Endothelial cell of umbilical vein (primary cell): ENCODE measurements at regions not wholly inside any gene's neighbourhood (a gene's known extent, or its start where the extent isn't known, plus 50 kb on each side); places are given as distances from the start of the nearest gene placed in this dataset.

Experiments used
- BruUV-seq: library from RNA; stranded (reverse); fragments of 400-500 nt; replicated peaks from 2 replicates; lab custom pipeline; 2021; lab: Mats Ljungman, UMichigan
- CTCF ChIA-PET: fragments of 300-600, 350-600 bp; sonication (Branson Sonifier 250); formaldehyde crosslinking; loops from one replicate; lab custom pipeline; 2021; ENCODE audit warnings: antibody characterized with exemption, inconsistent platforms; lab: Charles Lee
- POLR2A ChIA-PET: fragments of 300-600, 350-600 bp; sonication (Branson Sonifier 250); formaldehyde crosslinking; loops from one replicate; lab custom pipeline; 2021; ENCODE audit warnings: antibody characterized with exemption, inconsistent platforms; lab: Charles Lee
- DNase-seq: peaks from one replicate; pipeline ENCODE4 v3.0.0-alpha.2; 2011; ENCODE audit warnings: low read depth, low spot score
- FAIRE-seq: peaks from 2 replicates; lab custom pipeline; 2011; peaks lifted over from hg19 to GRCh38; lab: Jason Lieb, UNC
- H2AFZ ChIP-seq: 2 replicates; pipeline ENCODE4 v1.6.0; 2012; ENCODE audit warnings: low read depth, low read length, control low read depth, inconsistent platforms
- H3K27ac ChIP-seq: 2 replicates; pipeline ENCODE4 v1.5.1; 2011; ENCODE audit warnings: low read depth, mild to moderate bottlenecking, control low read depth, low read length, moderate library complexity; ENCODE audit not compliant: insufficient read depth
- H3K27me3 ChIP-seq, 2 experiments: 2 replicates each; pipeline versions ENCODE4 v1.6.0 to v1.6.1; 2011; ENCODE audit warnings: low read length in 2 of 2, mixed read lengths in 1 of 2; ENCODE audit not compliant: control insufficient read depth in 2 of 2, insufficient read depth in 2 of 2
- H3K36me3 ChIP-seq, 2 experiments: 2 replicates in 1 of 2; 3 replicates in 1 of 2; pipeline ENCODE4 v1.5.1; 2011; ENCODE audit warnings: low read length in 2 of 2, mild to moderate bottlenecking in 1 of 2, moderate library complexity in 1 of 2; ENCODE audit not compliant: control insufficient read depth in 2 of 2, insufficient read depth in 2 of 2; ENCODE audit errors: extremely low read depth in 1 of 2
- H3K4me1 ChIP-seq: 3 replicates; pipeline ENCODE4 v1.5.1; 2011; ENCODE audit warnings: mild to moderate bottlenecking, low read length; ENCODE audit not compliant: control insufficient read depth, insufficient read depth; ENCODE audit errors: extremely low read depth
- H3K4me2 ChIP-seq: 2 replicates; pipeline ENCODE4 v1.6.1; 2011; ENCODE audit warnings: low read length, control low read depth, mixed read lengths; ENCODE audit not compliant: insufficient read depth
- H3K4me3 ChIP-seq, 3 experiments: fragments of 200-600 bp in 1 of 3; sonication (generic), shearing (Covaris generic) in 1 of 3; replicated peaks in 1 of 3; 2 replicates each; pipeline ENCODE4 v1.5.1; 2011 to 2016; ENCODE audit warnings: control low read depth in 3 of 3, low read length in 3 of 3, mild to moderate bottlenecking in 2 of 3, inconsistent platforms in 1 of 3, low read depth in 1 of 3, moderate library complexity in 1 of 3; ENCODE audit not compliant: insufficient read depth in 1 of 3
- H3K79me2 ChIP-seq: 2 replicates; pipeline ENCODE4 v1.6.0; 2012; ENCODE audit warnings: low read length, inconsistent platforms; ENCODE audit not compliant: control insufficient read depth, insufficient read depth
- H3K9ac ChIP-seq: replicated peaks from 2 replicates; pipeline ENCODE3; 2011; ENCODE audit warnings: low read length, control low read depth; ENCODE audit not compliant: insufficient read depth; ENCODE audit errors: extremely low read depth
- H3K9me1 ChIP-seq: replicated peaks from 3 replicates; pipeline ENCODE4 v1.6.0; 2011; ENCODE audit warnings: mild to moderate bottlenecking, low read length; ENCODE audit not compliant: control insufficient read depth, insufficient read depth; ENCODE audit errors: extremely low read depth
- H3K9me3 ChIP-seq: replicated peaks from 2 replicates; pipeline ENCODE4 v1.5.1; 2012; ENCODE audit warnings: low read length, inconsistent platforms; ENCODE audit not compliant: control insufficient read depth, insufficient read depth
- H4K20me1 ChIP-seq: replicated peaks from 2 replicates; pipeline ENCODE3; 2011; ENCODE audit warnings: mild to moderate bottlenecking, low read length; ENCODE audit not compliant: control insufficient read depth, insufficient read depth; ENCODE audit errors: extremely low read depth
- CTCF ChIP-seq, 2 donors: IDR thresholded peaks; 1 replicate in 1 of 2; 2 replicates in 1 of 2; pipeline ENCODE4 v1.5.1; 2011; ENCODE audit warnings: low read length in 2 of 2, mild to moderate bottlenecking in 2 of 2, moderate library complexity in 2 of 2, control low read depth in 1 of 2, inconsistent platforms in 1 of 2, low read depth in 1 of 2; ENCODE audit not compliant: insufficient read depth in 1 of 2; ENCODE audit errors: extremely low read depth in 1 of 2
- EZH2 ChIP-seq: IDR thresholded peaks from 2 replicates; pipeline ENCODE4 v1.6.1; 2012; ENCODE audit warnings: borderline replicate concordance, low read depth, mild to moderate bottlenecking, moderate library complexity, low read length, inconsistent platforms; ENCODE audit not compliant: severe bottlenecking
- FOS ChIP-seq: IDR thresholded peaks from 2 replicates; pipeline ENCODE4 v1.6.1; 2011; ENCODE audit warnings: mild to moderate bottlenecking, low read length, moderate library complexity, borderline replicate concordance; ENCODE audit not compliant: insufficient read depth
- GATA2 ChIP-seq: IDR thresholded peaks from 2 replicates; pipeline ENCODE4 v1.7.0; 2011; ENCODE audit warnings: low read depth, mild to moderate bottlenecking, moderate library complexity, mixed read lengths, low read length; ENCODE audit not compliant: insufficient read length, insufficient read depth
- JUN ChIP-seq: IDR thresholded peaks from 2 replicates; pipeline ENCODE4 v1.6.1; 2011; ENCODE audit warnings: borderline replicate concordance, low read depth; ENCODE audit not compliant: insufficient read length, insufficient read depth
- MAX ChIP-seq: IDR thresholded peaks from 2 replicates; pipeline ENCODE4 v1.6.1; 2011; ENCODE audit not compliant: insufficient read depth, insufficient read length
- MYC ChIP-seq: IDR thresholded peaks from one replicate; pipeline ENCODE4 v1.6.1; 2011; ENCODE audit warnings: mild to moderate bottlenecking, low read depth, low read length
- POLR2A ChIP-seq: IDR thresholded peaks from 2 replicates; pipeline ENCODE4 v1.6.1; 2012; ENCODE audit warnings: low read depth, mild to moderate bottlenecking, control low read depth, low read length
- POLR2AphosphoS5 ChIP-seq: IDR thresholded peaks from 2 replicates; pipeline ENCODE4 v1.6.1; 2012; ENCODE audit warnings: low read depth, mild to moderate bottlenecking, control low read depth, low read length, moderate library complexity; ENCODE audit not compliant: insufficient read depth
- dilution Hi-C: fragments of 300-500 bp; cut with MboI; formaldehyde crosslinking; loops from one replicate; pipeline ENCODE4 v1.15.0; 2019; ENCODE audit warnings: low sequenced_read_pairs; ENCODE audit not compliant: extremely low pct_ligation_motif_present
- intact Hi-C: fragments of 100-400 bp; cut with micrococcal nuclease; formaldehyde crosslinking; loops from one replicate; pipeline ENCODE4 v1.10.0; 2022

GRCh38 chr11:8806974-8807373, 104.0 kb upstream of the AKIP1 start:
- Histone ChIP-seq H4K20me1 (no peaks in the 10 kb centered on the region), H3K9ac (no peak overlapping the region), H3K27me3 (no peaks in the 10 kb centered on the region), H2AFZ (no peak overlapping the region), H3K4me2 (no peak overlapping the region), H3K36me3 (no peaks in the 10 kb centered on the region), H3K4me1 (peaks cover 3% of the 10 kb centered on the region), H3K9me1 (no peaks in the 10 kb centered on the region), H3K4me3 (no peak overlapping the region), H3K9me3 (no peaks in the 10 kb centered on the region), H3K79me2 (no peaks in the 10 kb centered on the region), H3K27ac (no peak overlapping the region)
- CTCF ChIA-PET = interaction anchor here (1.6 kb wide), 1 partner anchor 27 kb away, joined by 5 read pairs; no protein-coding TSS in a partner anchor
- POLR2A ChIA-PET = interaction anchor here (0.6 kb wide), 1 partner anchor 12 kb away, joined by 3 read pairs; no protein-coding TSS in a partner anchor
- intact Hi-C loops = no loop called here
- dilution Hi-C loops = no loop called here
- no TSS peak for BruUV-seq
- no peak for DNase-seq
- FAIRE-seq = no peak
- TF ChIP-seq MAX = no peak

GRCh38 chr11:8807544-8808225, 103.3 kb upstream of the AKIP1 start:
- no peak overlapping the region for H3K27ac ChIP-seq
- no peaks in the 10 kb centered on the region for H3K9me3 ChIP-seq
- no TSS peak for BruUV-seq
- ChIA-PET CTCF (interaction anchor here (0.8 to 1.6 kb wide), 3 partner anchors 26 to 241 kb away, joined by 3 to 5 read pairs (median 4); no protein-coding TSS in a partner anchor), POLR2A (interaction anchor here (0.6 kb wide), 1 partner anchor 11 kb away, joined by 3 read pairs; no protein-coding TSS in a partner anchor)
- H3K9me1 ChIP-seq = no peaks in the 10 kb centered on the region
- no peak overlapping the region for H3K4me3 ChIP-seq
- no peaks in the 10 kb centered on the region for H3K79me2 ChIP-seq
- no peaks in the 10 kb centered on the region for H3K36me3 ChIP-seq
- H3K4me2 ChIP-seq = no peak overlapping the region
- H4K20me1 ChIP-seq = no peaks in the 10 kb centered on the region
- peaks cover 3% of the 10 kb centered on the region for H3K4me1 ChIP-seq
- no peaks in the 10 kb centered on the region for H3K27me3 ChIP-seq
- DNase-seq (no peak), FAIRE-seq (no peak)
- no peak overlapping the region for H3K9ac ChIP-seq
- dilution Hi-C loops (no loop called here), intact Hi-C loops (no loop called here)
- TF ChIP-seq POLR2AphosphoS5 (no peak), FOS (no peak), EZH2 (no peak), MAX (no peak), MYC (no peak), POLR2A (no peak), CTCF (IDR thresholded peaks at IDR 0.05; ENCODE audit: extremely low read depth in 1 of 2, insufficient read depth in 1 of 2, low read depth in 1 of 2, low read length in 2 of 2) (no peak), JUN (no peak), GATA2 (no peak)
- H2AFZ ChIP-seq = no peak overlapping the region
